Jurkat, Clone E6-1 (cell line): ENCODE measurements at regions not wholly inside any gene's neighbourhood (a gene's known extent, or its start where the extent isn't known, plus 50 kb on each side); places are given as distances from the start of the nearest gene placed in this dataset.
"Not testable (repeated sequence)": the region's sequence is repeated elsewhere in the genome, so short reads cannot be mapped to it uniquely, and the experiment has no call there.

Source experiments
- DNase-seq: peaks from one replicate; pipeline ENCODE4 v3.0.0-alpha.2; 2011; ENCODE audit warnings: low read depth, low spot score
- H3K4me3 ChIP-seq: 2 replicates; pipeline ENCODE4 v1.5.1; 2011; ENCODE audit warnings: mild to moderate bottlenecking, low read length, control low read depth, moderate library complexity

GRCh38 chr10:65030263-65030662, 1509.1 kb downstream of the REEP3 start:
- DNase-seq: no peak
- H3K4me3 ChIP-seq: no peak overlapping the region

- H3K4me3 ChIP-seq: no peak overlapping the region
- no peak for DNase-seq
Measured at GRCh38 chr10:65032867-65033769, 1511.9 kb downstream of the REEP3 start.

GRCh38 chr10:65033957-65034356, 1512.8 kb downstream of the REEP3 start:
- DNase-seq: no peak
- H3K4me3 ChIP-seq: no peak overlapping the region

GRCh38 chr10:65040796-65041195, 1519.6 kb downstream of the REEP3 start:
- H3K4me3 ChIP-seq: no peak overlapping the region
- no peak for DNase-seq

- DNase-seq: no peak
- H3K4me3 ChIP-seq: no peak overlapping the region
Measured at GRCh38 chr10:65041307-65041706, 1520.1 kb downstream of the REEP3 start.

GRCh38 chr10:65042496-65042895, 1521.3 kb downstream of the REEP3 start:
- no peak overlapping the region for H3K4me3 ChIP-seq
- no peak for DNase-seq

GRCh38 chr10:65046831-65047230, 1525.6 kb downstream of the REEP3 start:
- DNase-seq: no peak
- H3K4me3 ChIP-seq: no peak overlapping the region

- not testable (repeated sequence) for DNase-seq, H3K4me3 ChIP-seq
Measured at GRCh38 chr10:65052111-65052510, 1530.9 kb downstream of the REEP3 start.

GRCh38 chr10:65053397-65053796, 1532.2 kb downstream of the REEP3 start:
- not testable (repeated sequence) for DNase-seq, H3K4me3 ChIP-seq

- not testable (repeated sequence) for H3K4me3 ChIP-seq, DNase-seq
Measured at GRCh38 chr10:65053831-65054351, 1532.7 kb downstream of the REEP3 start.

- H3K4me3 ChIP-seq, DNase-seq: not testable (repeated sequence)
Measured at GRCh38 chr10:65054701-65055100, 1533.5 kb downstream of the REEP3 start.

- H3K4me3 ChIP-seq: no peak overlapping the region
- no peak for DNase-seq
Measured at GRCh38 chr10:65065278-65065677, 1544.1 kb downstream of the REEP3 start.

GRCh38 chr10:65083222-65083621, 1562.0 kb downstream of the REEP3 start:
- no peak for DNase-seq

GRCh38 chr10:65090991-65091390, 1569.8 kb downstream of the REEP3 start:
- DNase-seq: no peak
- H3K4me3 ChIP-seq: no peak overlapping the region

More at GRCh38 chr10:65083222-65083621, 1562.0 kb downstream of the REEP3 start:
- no peak overlapping the region for H3K4me3 ChIP-seq

GRCh38 chr10:65100146-65100545, 1578.9 kb downstream of the REEP3 start:
- DNase-seq: no peak
- no peak overlapping the region for H3K4me3 ChIP-seq

GRCh38 chr10:65100881-65101280, 1579.7 kb downstream of the REEP3 start:
- DNase-seq: not testable (repeated sequence)

GRCh38 chr10:65110009-65110408, 1588.8 kb downstream of the REEP3 start:
- DNase-seq: no peak
- no peak overlapping the region for H3K4me3 ChIP-seq

More at GRCh38 chr10:65100881-65101280, 1579.7 kb downstream of the REEP3 start:
- not testable (repeated sequence) for H3K4me3 ChIP-seq

- H3K4me3 ChIP-seq, DNase-seq: not testable (repeated sequence)
Measured at GRCh38 chr10:65111059-65111458, 1589.9 kb downstream of the REEP3 start.

GRCh38 chr10:65112573-65112972, 1591.4 kb downstream of the REEP3 start:
- H3K4me3 ChIP-seq: no peak overlapping the region
- no peak for DNase-seq

- H3K4me3 ChIP-seq: no peak overlapping the region
- DNase-seq: no peak
Measured at GRCh38 chr10:65123120-65123519, 1601.9 kb downstream of the REEP3 start.
